ENCODE measurements at regions not wholly inside any gene's neighbourhood (a gene's known extent, or its start where the extent isn't known, plus 50 kb on each side); places are given as distances from the start of the nearest gene placed in this dataset.

GRCh38 chr9:23941051-23941450 lies 115.0 kb upstream of the ELAVL2 start:
- DNase-seq (ENCODE audit: low spot score): no peak
- H3K4me1 Mint-ChIP-seq (ENCODE audit: low read depth): no peaks in the 10 kb centered on the region
- H3K4me3 Mint-ChIP-seq (ENCODE audit: low read depth): no peak overlapping the region
- intact Hi-C loops (cut with micrococcal nuclease): no loop called here
- no peak overlapping the region for H3K27ac Mint-ChIP-seq
- no peaks in the 10 kb centered on the region for H3K36me3 Mint-ChIP-seq (ENCODE audit: low read depth)
- H3K27me3 Mint-ChIP-seq (ENCODE audit: low read depth): no peaks in the 10 kb centered on the region
- H3K9me3 Mint-ChIP-seq: peaks cover 22% of the 10 kb centered on the region

- Mint-ChIP-seq H3K27me3 (ENCODE audit: low read depth) (no peaks in the 10 kb centered on the region), H3K4me1 (ENCODE audit: low read depth) (no peaks in the 10 kb centered on the region), H3K9me3 (peaks cover 16% of the 10 kb centered on the region), H3K36me3 (ENCODE audit: low read depth) (no peaks in the 10 kb centered on the region), H3K27ac (no peak overlapping the region), H3K4me3 (ENCODE audit: low read depth) (no peak overlapping the region)
- intact Hi-C loops (cut with micrococcal nuclease): no loop called here
- DNase-seq (ENCODE audit: low spot score): no peak
Measured at GRCh38 chr9:23938908-23939307, 112.9 kb upstream of the ELAVL2 start.

GRCh38 chr9:23934291-23934906 lies 108.4 kb upstream of the ELAVL2 start:
- DNase-seq (ENCODE audit: low spot score): no peak
- H3K27ac Mint-ChIP-seq: no peak overlapping the region
- no peaks in the 10 kb centered on the region for H3K27me3 Mint-ChIP-seq (ENCODE audit: low read depth)
- H3K9me3 Mint-ChIP-seq: peaks cover 5% of the 10 kb centered on the region
- no peaks in the 10 kb centered on the region for H3K4me1 Mint-ChIP-seq (ENCODE audit: low read depth)
- H3K4me3 Mint-ChIP-seq (ENCODE audit: low read depth): no peak overlapping the region
- H3K36me3 Mint-ChIP-seq (ENCODE audit: low read depth): no peaks in the 10 kb centered on the region
- intact Hi-C loops (cut with micrococcal nuclease): no loop called here

GRCh38 chr9:23933348-23933747 lies 107.3 kb upstream of the ELAVL2 start:
- no peak for DNase-seq (ENCODE audit: low spot score)
- no peaks in the 10 kb centered on the region for H3K4me1 Mint-ChIP-seq (ENCODE audit: low read depth)
- H3K36me3 Mint-ChIP-seq (ENCODE audit: low read depth): no peaks in the 10 kb centered on the region
- no peaks in the 10 kb centered on the region for H3K27me3 Mint-ChIP-seq (ENCODE audit: low read depth)
- no peak overlapping the region for H3K4me3 Mint-ChIP-seq (ENCODE audit: low read depth)
- H3K27ac Mint-ChIP-seq: no peak overlapping the region
- peaks cover 12% of the 10 kb centered on the region for H3K9me3 Mint-ChIP-seq
- intact Hi-C loops (cut with micrococcal nuclease): no loop called here

GRCh38 chr9:23926368-23926767 lies 100.3 kb upstream of the ELAVL2 start:
- intact Hi-C loops (cut with micrococcal nuclease): no loop called here
- H3K36me3 Mint-ChIP-seq (ENCODE audit: low read depth): no peaks in the 10 kb centered on the region
- no peak overlapping the region for H3K27ac Mint-ChIP-seq
- H3K4me1 Mint-ChIP-seq (ENCODE audit: low read depth): no peaks in the 10 kb centered on the region
- H3K4me3 Mint-ChIP-seq (ENCODE audit: low read depth): no peak overlapping the region
- H3K27me3 Mint-ChIP-seq (ENCODE audit: low read depth): no peaks in the 10 kb centered on the region
- no peak for DNase-seq (ENCODE audit: low spot score)
- peaks cover 31% of the 10 kb centered on the region for H3K9me3 Mint-ChIP-seq

- intact Hi-C loops (cut with micrococcal nuclease): no loop called here
- H3K4me1 Mint-ChIP-seq (ENCODE audit: low read depth): no peaks in the 10 kb centered on the region
- H3K27me3 Mint-ChIP-seq (ENCODE audit: low read depth): no peaks in the 10 kb centered on the region
- no peaks in the 10 kb centered on the region for H3K36me3 Mint-ChIP-seq (ENCODE audit: low read depth)
- H3K27ac Mint-ChIP-seq: no peak overlapping the region
- no peak for DNase-seq (ENCODE audit: low spot score)
- H3K4me3 Mint-ChIP-seq (ENCODE audit: low read depth): no peak overlapping the region
- H3K9me3 Mint-ChIP-seq: peaks cover 41% of the 10 kb centered on the region
Measured at GRCh38 chr9:23914431-23915003, 88.5 kb upstream of the ELAVL2 start.

- H3K4me3 Mint-ChIP-seq (ENCODE audit: low read depth): no peak overlapping the region
- H3K36me3 Mint-ChIP-seq (ENCODE audit: low read depth): no peaks in the 10 kb centered on the region
- H3K27me3 Mint-ChIP-seq (ENCODE audit: low read depth): no peaks in the 10 kb centered on the region
- DNase-seq (ENCODE audit: low spot score): no peak
- no peak overlapping the region for H3K27ac Mint-ChIP-seq
- intact Hi-C loops (cut with micrococcal nuclease): no loop called here
- peaks cover 22% of the 10 kb centered on the region for H3K9me3 Mint-ChIP-seq
- H3K4me1 Mint-ChIP-seq (ENCODE audit: low read depth): no peaks in the 10 kb centered on the region
Measured at GRCh38 chr9:23907343-23907742, 81.3 kb upstream of the ELAVL2 start.

- Mint-ChIP-seq H3K9me3 (peaks cover 51% of the 10 kb centered on the region), H3K4me1 (ENCODE audit: low read depth) (no peaks in the 10 kb centered on the region), H3K27me3 (ENCODE audit: low read depth) (no peaks in the 10 kb centered on the region), H3K36me3 (ENCODE audit: low read depth) (no peaks in the 10 kb centered on the region), H3K4me3 (ENCODE audit: low read depth) (no peak overlapping the region), H3K27ac (no peak overlapping the region)
- intact Hi-C loops (cut with micrococcal nuclease): no loop called here
- no peak for DNase-seq (ENCODE audit: low spot score)
Measured at GRCh38 chr9:23887781-23888180, 61.7 kb upstream of the ELAVL2 start.

Measured in activated T-helper 2 cell treated with anti-CD3 and anti-CD28 coated beads, Interferon-gamma antibody, Interleukin-2, Interleukin-4, amounts not matched to agents 10 μg/mL and 5 μg/mL and 100 μg/mL, durations not matched to agents 14 hours and 24 hours and 36 hours (primary cell).